Activated CD8-positive, alpha-beta T cell treated with anti-CD3 and anti-CD28 coated beads for 36 hours (primary cell): ENCODE measurements at regions not wholly inside any gene's neighbourhood (a gene's known extent, or its start where the extent isn't known, plus 50 kb on each side); places are given as distances from the start of the nearest gene placed in this dataset.

Experiments used
- ATAC-seq: fragments of 200-7000 bp; cut with Tn5 transposase; one replicate; pipeline ENCODE4 v1.10.0; 2021; ENCODE audit warnings: mild to moderate bottlenecking, moderate library complexity
- CTCF ChIA-PET: fragments of 350-600 bp; sonication (Branson Sonifier 250); formaldehyde crosslinking; loops from one replicate; lab custom pipeline; 2021; ENCODE audit warnings: antibody characterized with exemption; lab: Charles Lee
- POLR2A ChIA-PET: fragments of 350-600 bp; sonication (Branson Sonifier 250); formaldehyde crosslinking; loops from one replicate; lab custom pipeline; 2021; ENCODE audit warnings: antibody characterized with exemption; lab: Charles Lee
- DNase-seq: peaks from one replicate; pipeline ENCODE4 v3.0.0-alpha.2; 2020
- H3K27ac Mint-ChIP-seq: one replicate; pipeline ENCODE4 v1.8.0; 2021; ENCODE audit warnings: mild to moderate bottlenecking, mixed read lengths
- H3K27me3 Mint-ChIP-seq: one replicate; pipeline ENCODE4 v1.8.0; 2021; ENCODE audit warnings: mixed read lengths
- H3K36me3 Mint-ChIP-seq: one replicate; pipeline ENCODE4 v1.8.0; 2021; ENCODE audit warnings: low read depth, mixed read lengths
- H3K4me1 Mint-ChIP-seq: one replicate; pipeline ENCODE4 v1.8.0; 2021; ENCODE audit warnings: low read depth, mixed read lengths
- H3K4me3 Mint-ChIP-seq: one replicate; pipeline ENCODE4 v1.8.0; 2021; ENCODE audit warnings: mild to moderate bottlenecking, moderate library complexity, mixed read lengths
- H3K9me3 Mint-ChIP-seq: one replicate; pipeline ENCODE4 v1.8.0; 2021; ENCODE audit warnings: mixed read lengths
- intact Hi-C: fragments of 100-400 bp; cut with micrococcal nuclease; formaldehyde crosslinking; loops from one replicate; pipeline ENCODE4 v1.10.0; 2022
- TF ChIP-seq, protein P1 (sequence below): fragments of 200-600 bp; IDR thresholded peaks from one replicate; pipeline ENCODE4 v1.8.0; 2022; ENCODE audit warnings: antibody characterized with exemption, mild to moderate bottlenecking

DNA sequence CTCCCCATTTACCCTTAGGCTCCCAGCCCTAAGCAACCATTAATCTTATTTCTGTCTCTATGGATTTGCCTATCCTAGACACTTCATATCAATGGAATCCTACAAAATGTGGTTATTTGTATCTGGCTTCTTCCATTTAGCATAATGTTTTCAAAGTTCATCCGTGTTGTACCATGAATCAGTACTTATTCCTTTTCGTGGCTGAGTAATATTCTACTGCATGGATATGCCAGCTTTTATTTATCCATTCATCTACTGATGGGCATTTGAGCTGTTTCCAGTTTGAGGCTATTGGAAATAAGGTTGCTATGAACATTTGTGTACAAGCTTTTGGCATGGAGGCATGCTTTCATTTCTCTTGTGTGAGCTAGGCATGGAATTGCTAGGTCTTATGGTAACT lies 121.1 kb downstream of the WDR11 start:
- TF ChIP-seq, protein P1, sequence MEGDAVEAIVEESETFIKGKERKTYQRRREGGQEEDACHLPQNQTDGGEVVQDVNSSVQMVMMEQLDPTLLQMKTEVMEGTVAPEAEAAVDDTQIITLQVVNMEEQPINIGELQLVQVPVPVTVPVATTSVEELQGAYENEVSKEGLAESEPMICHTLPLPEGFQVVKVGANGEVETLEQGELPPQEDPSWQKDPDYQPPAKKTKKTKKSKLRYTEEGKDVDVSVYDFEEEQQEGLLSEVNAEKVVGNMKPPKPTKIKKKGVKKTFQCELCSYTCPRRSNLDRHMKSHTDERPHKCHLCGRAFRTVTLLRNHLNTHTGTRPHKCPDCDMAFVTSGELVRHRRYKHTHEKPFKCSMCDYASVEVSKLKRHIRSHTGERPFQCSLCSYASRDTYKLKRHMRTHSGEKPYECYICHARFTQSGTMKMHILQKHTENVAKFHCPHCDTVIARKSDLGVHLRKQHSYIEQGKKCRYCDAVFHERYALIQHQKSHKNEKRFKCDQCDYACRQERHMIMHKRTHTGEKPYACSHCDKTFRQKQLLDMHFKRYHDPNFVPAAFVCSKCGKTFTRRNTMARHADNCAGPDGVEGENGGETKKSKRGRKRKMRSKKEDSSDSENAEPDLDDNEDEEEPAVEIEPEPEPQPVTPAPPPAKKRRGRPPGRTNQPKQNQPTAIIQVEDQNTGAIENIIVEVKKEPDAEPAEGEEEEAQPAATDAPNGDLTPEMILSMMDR, result no peak
- no peaks in the 10 kb centered on the region for H3K4me1 Mint-ChIP-seq
- intact Hi-C loops, result no loop called here
- peaks cover 2% of the 10 kb centered on the region for H3K36me3 Mint-ChIP-seq
- no peak overlapping the region for H3K4me3 Mint-ChIP-seq
- ChIA-PET POLR2A (no interaction called here), CTCF (interaction anchor here (1.2 kb wide), 1 partner anchor 23 kb away, joined by 4 read pairs; no protein-coding TSS in a partner anchor)
- ATAC-seq (no peak), DNase-seq (no peak)
- no peak overlapping the region for H3K27ac Mint-ChIP-seq
- peaks cover 3% of the 10 kb centered on the region for H3K9me3 Mint-ChIP-seq
- H3K27me3 Mint-ChIP-seq, result peaks cover 18% of the 10 kb centered on the region

DNA sequence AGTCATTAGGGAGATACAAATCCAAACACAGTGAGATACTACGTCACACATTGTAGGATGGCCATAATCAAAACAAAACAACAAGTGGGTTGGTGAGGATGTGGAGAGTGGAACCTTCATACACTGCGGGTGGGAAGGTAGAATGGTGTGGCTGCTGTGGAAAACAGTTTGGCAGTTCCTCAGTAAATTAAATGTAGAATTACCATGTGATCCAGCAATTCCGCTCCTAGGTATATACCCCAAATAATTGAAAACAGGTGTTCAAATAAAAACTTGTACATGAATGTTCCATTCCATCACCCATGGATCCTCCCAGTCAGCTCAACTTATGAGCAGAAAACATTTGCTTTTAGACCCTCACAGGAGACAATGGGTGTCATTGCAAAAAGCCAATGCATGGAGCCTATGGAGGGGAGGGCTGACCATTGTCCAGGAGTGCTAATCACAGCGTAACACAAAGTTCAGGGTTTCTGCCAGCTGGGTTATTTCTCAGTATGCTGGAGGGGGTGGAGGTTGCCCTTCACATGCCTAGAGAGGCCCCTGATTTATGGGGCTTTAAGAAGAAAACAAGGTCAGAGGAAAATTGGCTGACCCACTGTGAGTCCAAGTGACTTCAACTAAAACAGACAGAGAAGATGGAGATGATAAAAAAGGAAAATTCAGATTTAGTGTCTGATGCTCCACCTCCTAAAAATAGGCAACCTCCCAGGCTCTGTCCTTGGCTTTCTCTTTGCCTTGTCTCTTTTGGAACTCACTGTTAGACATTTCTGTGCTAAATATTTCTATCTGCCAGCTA lies 124.1 kb downstream of the WDR11 start:
- H3K36me3 Mint-ChIP-seq, result no peaks in the 10 kb centered on the region
- intact Hi-C loops, result no loop called here
- peaks cover under 1% of the 10 kb centered on the region for H3K9me3 Mint-ChIP-seq
- POLR2A ChIA-PET, result no interaction called here
- no peak overlapping the region for H3K27ac Mint-ChIP-seq
- no peak for ATAC-seq
- TF ChIP-seq, protein P1, result no peak
- H3K27me3 Mint-ChIP-seq, result peaks cover 32% of the 10 kb centered on the region
- no peak overlapping the region for H3K4me3 Mint-ChIP-seq
- peaks cover 4% of the 10 kb centered on the region for H3K4me1 Mint-ChIP-seq
- CTCF ChIA-PET, result interaction anchor here (1.0 kb wide), 1 partner anchor 26 kb away, joined by 3 read pairs; no protein-coding TSS in a partner anchor
- DNase-seq, result no peak

DNA sequence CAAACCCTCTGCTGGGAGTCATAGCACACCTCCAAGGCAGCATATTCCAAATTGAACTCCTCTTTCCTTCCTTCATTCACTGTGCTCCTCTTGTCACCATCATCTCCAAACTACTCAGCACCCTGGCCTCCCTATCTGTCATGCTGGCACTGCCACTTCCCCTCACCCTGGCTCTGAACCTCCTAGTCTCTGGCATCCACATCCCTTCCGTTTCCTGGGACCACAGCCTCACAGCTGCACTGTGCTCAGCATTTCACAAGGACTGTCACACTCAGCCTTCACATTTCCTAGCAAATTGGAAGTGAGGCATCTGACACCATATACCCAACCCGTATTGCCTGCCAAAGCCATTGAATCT lies 124.7 kb downstream of the WDR11 start:
- DNase-seq, result no peak
- Mint-ChIP-seq H3K27ac (no peak overlapping the region), H3K4me1 (peaks cover 4% of the 10 kb centered on the region), H3K4me3 (no peak overlapping the region), H3K27me3 (peaks cover 34% of the 10 kb centered on the region), H3K36me3 (no peaks in the 10 kb centered on the region), H3K9me3 (no peaks in the 10 kb centered on the region)
- intact Hi-C loops, result no loop called here
- CTCF ChIA-PET, result no interaction called here
- POLR2A ChIA-PET, result no interaction called here
- no peak for ATAC-seq
- TF ChIP-seq, protein P1, result no peak

- Mint-ChIP-seq H3K9me3 (no peaks in the 10 kb centered on the region), H3K27me3 (peaks cover 43% of the 10 kb centered on the region), H3K4me3 (no peak overlapping the region), H3K36me3 (no peaks in the 10 kb centered on the region), H3K27ac (no peak overlapping the region), H3K4me1 (peaks cover 4% of the 10 kb centered on the region)
- TF ChIP-seq, protein P1, result no peak
- ATAC-seq, result no peak
- CTCF ChIA-PET, result no interaction called here
- intact Hi-C loops, result no loop called here
- POLR2A ChIA-PET, result no interaction called here
- no peak for DNase-seq
Observed at GRCh38 chr10:120977897-120978296, 126.7 kb downstream of the WDR11 start.

- peaks cover 4% of the 10 kb centered on the region for H3K4me1 Mint-ChIP-seq
- no peak for DNase-seq
- intact Hi-C loops, result no loop called here
- no peak overlapping the region for H3K4me3 Mint-ChIP-seq
- no peaks in the 10 kb centered on the region for H3K36me3 Mint-ChIP-seq
- ATAC-seq, result no peak
- no peak overlapping the region for H3K27ac Mint-ChIP-seq
- POLR2A ChIA-PET, result no interaction called here
- TF ChIP-seq, protein P1, result no peak
- CTCF ChIA-PET, result no interaction called here
- H3K27me3 Mint-ChIP-seq, result peaks cover 43% of the 10 kb centered on the region
- H3K9me3 Mint-ChIP-seq, result no peaks in the 10 kb centered on the region
Observed at GRCh38 chr10:120978589-120979252, 127.6 kb downstream of the WDR11 start.
